ENCODE measurements at regions not wholly inside any gene's neighbourhood (a gene's known extent, or its start where the extent isn't known, plus 50 kb on each side); places are given as distances from the start of the nearest gene placed in this dataset.
"Not testable (repeated sequence)": the region's sequence is repeated elsewhere in the genome, so short reads cannot be mapped to it uniquely, and the experiment has no call there.

DNA sequence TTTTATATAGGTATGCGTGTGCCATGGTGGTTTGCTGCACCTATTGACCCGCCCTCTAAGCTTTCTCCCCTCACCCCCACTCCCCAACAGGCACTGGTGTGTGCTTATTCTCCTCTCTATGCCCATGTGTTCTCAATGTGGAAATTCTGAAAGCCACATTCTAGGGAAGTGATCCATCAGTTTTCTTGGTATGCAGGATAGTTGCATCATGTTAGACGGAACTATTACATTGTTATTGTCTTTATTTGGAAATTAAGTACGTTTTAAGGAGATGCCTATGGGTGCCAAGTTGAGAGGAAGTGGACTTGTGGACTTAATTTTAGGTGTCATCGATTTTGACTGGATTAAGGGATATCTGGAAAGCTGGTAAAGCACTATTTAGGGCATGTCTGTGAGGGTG, 204.6 kb downstream of the RBM46 start:
- TF ChIP-seq, protein P1, sequence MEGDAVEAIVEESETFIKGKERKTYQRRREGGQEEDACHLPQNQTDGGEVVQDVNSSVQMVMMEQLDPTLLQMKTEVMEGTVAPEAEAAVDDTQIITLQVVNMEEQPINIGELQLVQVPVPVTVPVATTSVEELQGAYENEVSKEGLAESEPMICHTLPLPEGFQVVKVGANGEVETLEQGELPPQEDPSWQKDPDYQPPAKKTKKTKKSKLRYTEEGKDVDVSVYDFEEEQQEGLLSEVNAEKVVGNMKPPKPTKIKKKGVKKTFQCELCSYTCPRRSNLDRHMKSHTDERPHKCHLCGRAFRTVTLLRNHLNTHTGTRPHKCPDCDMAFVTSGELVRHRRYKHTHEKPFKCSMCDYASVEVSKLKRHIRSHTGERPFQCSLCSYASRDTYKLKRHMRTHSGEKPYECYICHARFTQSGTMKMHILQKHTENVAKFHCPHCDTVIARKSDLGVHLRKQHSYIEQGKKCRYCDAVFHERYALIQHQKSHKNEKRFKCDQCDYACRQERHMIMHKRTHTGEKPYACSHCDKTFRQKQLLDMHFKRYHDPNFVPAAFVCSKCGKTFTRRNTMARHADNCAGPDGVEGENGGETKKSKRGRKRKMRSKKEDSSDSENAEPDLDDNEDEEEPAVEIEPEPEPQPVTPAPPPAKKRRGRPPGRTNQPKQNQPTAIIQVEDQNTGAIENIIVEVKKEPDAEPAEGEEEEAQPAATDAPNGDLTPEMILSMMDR (IDR thresholded peaks at IDR 0.05; ENCODE audit: unreplicated experiment): no peak
- Mint-ChIP-seq H3K9me3 (ENCODE audit: unreplicated experiment) (no peaks in the 10 kb centered on the region), H3K4me3 (ENCODE audit: unreplicated experiment) (no peak overlapping the region), H3K27me3 (ENCODE audit: unreplicated experiment) (peaks cover 4% of the 10 kb centered on the region), H3K36me3 (ENCODE audit: low read depth, unreplicated experiment) (no peaks in the 10 kb centered on the region), H3K27ac (ENCODE audit: unreplicated experiment) (no peak overlapping the region), H3K4me1 (ENCODE audit: unreplicated experiment) (peaks cover 2% of the 10 kb centered on the region)
- no peak for DNase-seq (ENCODE audit: low spot score)

DNA sequence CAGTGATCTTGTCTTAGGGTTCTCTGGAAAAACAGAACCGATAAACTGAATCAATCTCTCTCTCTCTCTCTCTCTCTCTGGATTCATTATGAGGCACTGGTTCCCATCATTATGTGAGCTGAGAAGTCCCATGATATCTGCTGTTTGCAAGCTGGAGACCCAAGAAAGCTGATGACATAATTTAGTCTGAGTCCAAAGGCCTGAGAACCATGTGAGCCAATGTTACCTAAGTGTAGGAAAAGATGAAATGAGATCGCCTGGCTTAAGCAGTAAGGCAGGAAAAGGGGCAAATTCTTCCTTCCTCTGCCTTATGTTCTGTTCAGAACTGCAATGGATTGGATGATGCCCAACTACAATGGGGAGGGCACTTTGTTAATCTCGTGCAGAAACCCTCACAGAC, 207.4 kb downstream of the RBM46 start:
- TF ChIP-seq, protein P1 (IDR thresholded peaks at IDR 0.05; ENCODE audit: unreplicated experiment): no peak
- Mint-ChIP-seq H3K27me3 (ENCODE audit: unreplicated experiment) (peaks cover 4% of the 10 kb centered on the region), H3K9me3 (ENCODE audit: unreplicated experiment) (no peaks in the 10 kb centered on the region), H3K4me1 (ENCODE audit: unreplicated experiment) (no peaks in the 10 kb centered on the region), H3K27ac (ENCODE audit: unreplicated experiment) (no peak overlapping the region), H3K4me3 (ENCODE audit: unreplicated experiment) (no peak overlapping the region), H3K36me3 (ENCODE audit: low read depth, unreplicated experiment) (no peaks in the 10 kb centered on the region)
- no peak for DNase-seq (ENCODE audit: low spot score)

DNA sequence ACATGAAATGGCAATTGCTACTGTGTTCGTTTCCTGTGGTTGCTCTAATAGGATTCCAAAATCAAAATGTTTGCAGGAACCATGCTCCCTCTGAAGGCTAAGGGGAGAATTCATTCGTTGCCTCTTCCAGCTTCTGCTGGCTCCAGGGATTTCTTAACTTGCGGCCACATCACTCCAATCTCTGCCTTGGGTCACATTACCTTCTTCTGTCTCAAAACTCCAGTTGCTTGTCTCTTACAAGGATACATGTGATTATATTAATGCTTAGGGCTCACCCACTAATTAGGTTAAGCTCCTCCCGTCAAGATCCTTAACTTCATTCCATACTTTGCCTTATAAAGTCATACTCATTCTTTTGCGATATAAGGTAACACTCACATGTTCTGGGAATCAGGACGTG, 208.4 kb downstream of the RBM46 start:
- Mint-ChIP-seq H3K36me3 (ENCODE audit: low read depth, unreplicated experiment) (no peaks in the 10 kb centered on the region), H3K4me1 (ENCODE audit: unreplicated experiment) (no peaks in the 10 kb centered on the region), H3K4me3 (ENCODE audit: unreplicated experiment) (no peak overlapping the region), H3K9me3 (ENCODE audit: unreplicated experiment) (no peaks in the 10 kb centered on the region), H3K27ac (ENCODE audit: unreplicated experiment) (no peak overlapping the region), H3K27me3 (ENCODE audit: unreplicated experiment) (peaks cover 4% of the 10 kb centered on the region)
- DNase-seq (ENCODE audit: low spot score): no peak
- TF ChIP-seq, protein P1 (IDR thresholded peaks at IDR 0.05; ENCODE audit: unreplicated experiment): no peak

DNA sequence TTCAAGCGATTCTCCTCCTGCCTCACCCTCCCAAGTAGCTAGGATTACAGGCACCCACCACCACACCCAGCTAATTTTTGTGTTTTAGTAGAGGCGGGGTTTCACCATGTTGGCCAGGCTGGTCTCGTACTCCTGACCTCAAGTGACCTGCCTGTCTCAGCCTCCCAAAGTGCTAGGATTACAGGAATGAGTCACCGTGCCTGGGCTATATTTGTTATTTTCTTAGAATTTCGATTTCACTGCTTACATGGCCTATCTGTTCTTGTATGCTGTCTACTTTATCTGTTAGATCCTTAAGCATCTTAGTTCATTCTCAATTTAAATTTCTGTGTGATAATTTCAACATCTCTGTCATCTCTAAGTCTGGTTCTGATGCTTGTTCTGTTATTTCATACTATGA, 210.6 kb upstream of the NPY2R start:
- H3K9me3 Mint-ChIP-seq (ENCODE audit: unreplicated experiment); H3K4me1 Mint-ChIP-seq (ENCODE audit: unreplicated experiment); H3K4me3 Mint-ChIP-seq (ENCODE audit: unreplicated experiment); DNase-seq (ENCODE audit: low spot score); H3K27ac Mint-ChIP-seq (ENCODE audit: unreplicated experiment); H3K27me3 Mint-ChIP-seq (ENCODE audit: unreplicated experiment); H3K36me3 Mint-ChIP-seq (ENCODE audit: low read depth, unreplicated experiment): not testable (repeated sequence)

DNA sequence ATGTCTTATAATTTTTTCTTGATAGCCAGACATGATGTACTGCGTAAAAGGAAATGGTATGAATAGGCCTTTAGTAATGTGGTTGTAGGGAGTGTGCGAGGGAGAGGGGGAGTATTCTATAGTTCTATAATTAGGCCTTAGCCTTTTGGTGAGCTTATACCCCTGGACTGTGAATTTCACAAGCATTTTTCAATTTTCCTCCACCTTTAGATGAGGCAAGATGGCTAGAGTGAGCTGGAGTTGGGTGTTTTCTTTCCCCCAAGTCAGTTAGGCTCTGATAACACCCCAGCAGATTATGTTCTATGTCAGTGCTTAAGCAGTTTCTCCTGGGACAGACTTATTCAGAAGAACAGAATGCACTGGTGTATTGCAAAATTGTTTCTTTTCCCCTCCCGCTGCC, 210.2 kb upstream of the NPY2R start:
- Mint-ChIP-seq H3K27ac (ENCODE audit: unreplicated experiment) (no peak overlapping the region), H3K4me1 (ENCODE audit: unreplicated experiment) (no peaks in the 10 kb centered on the region), H3K27me3 (ENCODE audit: unreplicated experiment) (no peaks in the 10 kb centered on the region), H3K4me3 (ENCODE audit: unreplicated experiment) (no peak overlapping the region), H3K9me3 (ENCODE audit: unreplicated experiment) (no peaks in the 10 kb centered on the region), H3K36me3 (ENCODE audit: low read depth, unreplicated experiment) (no peaks in the 10 kb centered on the region)
- DNase-seq (ENCODE audit: low spot score): no peak
- TF ChIP-seq, protein P1 (IDR thresholded peaks at IDR 0.05; ENCODE audit: unreplicated experiment): no peak

DNA sequence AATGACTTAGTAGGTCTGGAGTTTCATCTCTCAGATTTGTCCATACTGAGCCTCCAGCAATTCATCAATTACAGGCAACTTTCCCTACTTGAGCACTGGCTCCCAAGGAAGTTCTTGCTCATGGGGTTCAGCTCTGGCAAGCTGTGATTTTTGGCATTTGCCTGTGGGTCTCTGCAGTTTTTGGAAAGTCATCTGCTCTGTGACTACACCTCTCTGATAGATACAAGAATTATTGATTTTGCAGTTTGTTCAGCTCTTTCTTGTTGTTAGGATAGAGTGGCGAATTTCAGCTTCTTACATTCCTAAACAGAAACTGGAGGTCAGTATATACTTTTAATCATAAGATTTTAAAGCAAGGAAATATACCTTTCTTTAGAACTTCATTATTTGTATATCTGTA, 209.7 kb upstream of the NPY2R start:
- no peak for DNase-seq (ENCODE audit: low spot score)
- Mint-ChIP-seq H3K4me3 (ENCODE audit: unreplicated experiment) (no peak overlapping the region), H3K9me3 (ENCODE audit: unreplicated experiment) (no peaks in the 10 kb centered on the region), H3K36me3 (ENCODE audit: low read depth, unreplicated experiment) (no peaks in the 10 kb centered on the region), H3K27me3 (ENCODE audit: unreplicated experiment) (no peaks in the 10 kb centered on the region), H3K27ac (ENCODE audit: unreplicated experiment) (no peak overlapping the region), H3K4me1 (ENCODE audit: unreplicated experiment) (no peaks in the 10 kb centered on the region)
- TF ChIP-seq, protein P1 (IDR thresholded peaks at IDR 0.05; ENCODE audit: unreplicated experiment): no peak

Measured in endothelial cell (in vitro differentiated cells).